ENCODE measurements at regions not wholly inside any gene's neighbourhood (a gene's known extent, or its start where the extent isn't known, plus 50 kb on each side); places are given as distances from the start of the nearest gene placed in this dataset.
"Not testable (repeated sequence)": the region's sequence is repeated elsewhere in the genome, so short reads cannot be mapped to it uniquely, and the experiment has no call there.

DNA sequence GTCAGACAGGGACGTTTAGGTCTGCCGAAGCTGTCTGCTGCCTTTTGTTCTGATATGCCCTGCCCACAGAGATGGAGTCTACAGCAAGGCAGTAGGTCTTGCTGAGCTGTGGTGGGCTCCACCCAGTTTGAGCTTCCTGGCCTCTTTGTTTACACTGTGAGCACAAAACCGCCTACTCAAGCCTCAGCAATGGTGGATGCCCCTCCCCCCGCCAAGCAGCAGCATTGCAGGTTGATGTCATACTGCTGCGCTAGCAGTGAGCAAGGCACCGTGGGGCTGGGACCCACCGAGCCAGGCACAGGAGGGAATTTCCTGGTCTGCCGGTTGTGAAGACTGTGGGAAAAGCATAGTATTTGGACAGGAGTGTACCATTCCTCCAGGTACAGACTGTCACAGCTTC is 233.1 kb downstream of the ATPSCKMT start:
- DNase-seq = not testable (repeated sequence)

DNA sequence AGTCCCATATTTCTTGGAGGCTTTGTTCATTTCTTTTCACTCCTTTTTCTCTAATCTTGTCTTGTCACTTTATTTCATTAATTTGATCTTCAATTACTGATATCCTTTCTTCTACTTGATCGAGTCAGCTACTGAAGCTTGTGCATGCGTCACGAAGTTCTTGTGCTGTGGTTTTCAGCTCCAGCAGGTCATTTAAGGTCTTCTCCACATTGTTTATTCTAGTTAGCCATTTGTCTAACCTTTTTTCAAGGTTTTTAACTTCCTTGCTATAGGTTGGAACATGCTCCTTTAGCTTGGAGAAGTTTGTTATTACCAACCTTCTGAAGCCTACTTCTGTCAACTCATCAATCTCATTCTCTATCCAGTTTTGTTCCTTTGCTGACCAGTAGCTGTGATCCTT is 234.0 kb downstream of the ATPSCKMT start:
- DNase-seq = not testable (repeated sequence)

DNA sequence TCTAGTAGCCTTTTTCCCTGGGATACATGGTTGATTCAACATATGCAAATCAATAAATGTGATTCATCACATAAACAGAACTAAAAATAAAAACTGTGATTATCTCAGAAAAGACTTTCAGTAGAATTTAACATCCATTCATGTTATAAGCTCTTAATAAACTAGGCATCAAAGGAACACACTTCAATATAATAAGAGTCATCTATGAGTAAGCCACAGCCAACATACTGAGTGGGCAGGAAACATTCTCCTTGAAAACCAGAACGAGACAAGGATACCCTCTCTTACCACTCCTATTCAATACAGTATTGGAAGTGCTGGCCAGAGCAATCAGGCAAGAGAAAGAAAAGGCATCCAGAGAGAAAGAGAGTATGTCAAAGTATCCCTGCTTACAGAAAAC is 239.9 kb downstream of the ATPSCKMT start:
- DNase-seq = no peak

DNA sequence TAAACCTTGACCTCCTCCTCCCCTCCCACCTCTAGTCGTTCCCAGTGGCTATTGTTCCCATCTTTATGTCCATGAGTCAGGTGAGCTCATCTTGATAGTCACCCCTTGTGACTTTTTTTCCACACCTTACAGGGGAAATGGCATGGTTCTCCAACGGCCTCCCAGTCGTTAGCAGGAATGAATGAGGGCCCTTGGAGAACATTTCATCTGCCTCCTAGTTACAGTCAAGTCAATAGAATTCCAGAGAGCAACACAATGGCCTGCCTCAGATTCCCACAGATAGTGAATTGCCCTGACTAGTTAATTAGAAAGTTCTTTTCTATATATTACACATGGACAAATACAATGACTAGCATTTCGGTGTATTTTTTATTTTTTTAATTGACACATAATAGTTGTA is 262.6 kb downstream of the ATPSCKMT start:
- DNase-seq = no peak

DNA sequence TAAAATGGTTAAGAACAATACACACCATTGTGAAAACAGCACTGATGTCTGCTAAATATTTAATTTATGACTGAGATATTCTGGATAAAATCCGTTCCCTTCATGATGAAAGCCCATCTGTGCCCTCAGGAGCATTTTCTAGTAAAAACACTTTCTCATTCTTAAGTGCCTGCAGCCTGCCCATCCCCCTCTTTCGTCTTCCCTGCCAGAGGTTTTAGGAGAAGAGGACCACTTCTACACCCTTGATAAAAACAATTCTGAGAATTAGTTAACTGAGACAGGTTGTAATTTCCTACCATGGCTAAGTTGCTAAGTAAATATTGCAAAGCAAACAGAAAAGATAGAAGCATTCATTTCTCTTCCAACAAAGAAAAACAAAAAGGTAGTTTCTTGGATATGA is 272.6 kb downstream of the ATPSCKMT start:
- DNase-seq = no peak

DNA sequence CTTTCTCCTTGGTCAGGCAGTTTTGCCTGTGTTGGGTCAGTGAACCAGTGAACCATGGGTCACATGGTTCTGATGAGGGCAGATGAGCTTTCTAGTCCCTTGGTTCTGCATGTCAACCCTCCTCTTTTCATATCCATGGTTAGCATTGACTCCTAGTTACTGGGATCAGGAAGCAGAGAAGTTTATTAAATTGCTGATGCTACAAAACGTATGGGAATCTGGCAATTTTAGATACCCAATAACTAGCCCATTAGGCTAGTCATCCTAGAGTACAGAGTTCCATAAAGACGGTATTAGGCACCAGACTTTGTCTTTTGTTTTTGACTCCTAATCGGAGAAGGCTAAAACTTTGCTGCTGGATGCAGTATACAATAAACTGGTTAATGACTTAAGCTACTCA is 273.1 kb downstream of the ATPSCKMT start:
- no peak for DNase-seq

- no peak for DNase-seq
Measured at GRCh38 chr5:9972059-9972458, 277.6 kb downstream of the ATPSCKMT start.

DNA sequence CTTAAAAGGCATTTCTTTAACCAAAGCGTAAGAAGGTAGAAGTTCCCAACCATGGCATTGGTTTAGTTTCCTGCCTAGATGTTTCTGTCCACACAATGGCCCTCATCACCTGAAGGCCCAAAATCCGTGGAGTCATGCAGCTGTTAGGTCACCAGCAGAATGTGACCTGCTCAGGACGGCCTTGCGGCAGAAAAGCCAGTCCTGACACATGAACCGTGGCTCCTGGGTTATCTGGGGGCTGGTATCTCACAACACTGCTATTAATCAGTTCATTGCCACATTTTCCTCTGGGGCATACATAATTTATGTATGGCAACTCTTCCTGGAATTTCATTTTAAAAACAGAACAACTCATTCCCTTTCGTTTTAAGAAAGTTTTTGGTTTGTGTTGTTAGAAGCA is 278.4 kb downstream of the ATPSCKMT start:
- DNase-seq = no peak

- no peak for DNase-seq
Measured at GRCh38 chr5:9958914-9959313, 290.8 kb downstream of the ATPSCKMT start.

DNA sequence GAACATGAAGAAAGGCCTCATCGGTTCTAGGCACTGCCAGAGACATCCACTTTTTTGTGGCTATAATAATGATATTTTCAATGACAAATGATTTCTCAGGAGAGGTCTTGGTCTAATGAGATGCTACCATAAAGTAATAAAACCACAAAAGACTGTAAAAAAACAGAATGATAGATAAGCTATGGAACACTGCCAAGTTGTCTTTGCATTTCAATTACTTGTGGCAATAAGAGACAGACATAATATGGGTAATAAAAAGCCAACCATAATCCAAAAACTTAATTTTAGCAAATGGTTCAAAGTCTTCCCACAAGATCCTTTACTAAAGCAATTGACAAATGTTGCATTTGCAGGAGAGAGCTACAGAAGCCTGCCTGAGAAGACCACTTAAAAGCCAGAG is 292.5 kb downstream of the ATPSCKMT start:
- DNase-seq = no peak

DNA sequence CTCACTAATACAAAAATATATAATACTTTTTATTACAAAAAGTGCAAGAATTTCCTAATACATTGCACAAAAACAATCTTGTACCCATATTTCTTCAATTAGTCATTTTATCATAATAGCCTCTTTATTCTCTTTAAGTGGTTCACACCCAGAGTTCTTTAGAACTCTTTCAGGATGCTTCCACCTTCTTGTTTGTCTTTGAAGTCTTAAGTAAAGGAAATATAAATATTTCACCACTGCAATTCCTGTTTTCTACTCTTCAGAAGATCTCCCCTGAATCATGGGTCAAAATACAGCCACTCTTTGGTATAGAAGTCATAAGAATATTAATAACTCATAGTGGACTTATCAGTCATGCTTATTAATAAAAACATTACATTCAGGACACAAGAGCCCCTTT is 293.0 kb downstream of the ATPSCKMT start:
- DNase-seq = no peak

GRCh38 chr5:9955586-9955985 is 294.1 kb downstream of the ATPSCKMT start:
- DNase-seq = no peak

GRCh38 chr5:9954869-9955268 is 294.8 kb downstream of the ATPSCKMT start:
- DNase-seq = no peak

GRCh38 chr5:9953691-9954090 is 296.0 kb downstream of the ATPSCKMT start:
- DNase-seq = no peak

DNA sequence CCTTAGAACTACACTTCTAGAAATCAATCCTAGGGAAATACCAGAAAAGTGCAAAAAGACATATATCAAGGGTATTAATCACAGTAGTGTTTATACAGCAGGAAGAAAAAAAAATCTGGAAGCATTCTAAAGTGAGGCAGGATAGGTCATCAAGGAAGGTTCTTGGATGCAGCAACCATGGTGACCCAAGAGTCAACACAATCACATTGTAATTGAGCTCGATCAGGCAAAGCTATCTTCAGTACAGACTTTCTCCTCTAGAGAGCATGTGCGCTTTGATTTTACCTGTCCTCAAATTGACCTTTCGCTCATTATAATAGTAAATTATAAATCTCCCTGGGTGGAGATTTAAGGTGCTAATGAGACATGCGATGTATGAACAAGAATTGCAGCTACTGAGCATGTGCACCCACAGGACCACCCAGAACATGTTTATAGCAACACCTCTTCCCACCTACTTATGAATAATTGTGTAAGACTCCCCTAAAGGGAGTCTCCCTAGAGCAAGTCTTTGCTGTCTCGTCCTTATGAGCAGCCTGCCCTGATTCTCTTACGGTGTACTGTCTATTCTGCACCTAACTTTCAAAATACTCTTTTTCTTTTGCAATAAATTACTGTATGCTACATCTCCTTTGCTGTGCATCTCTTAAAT is 297.7 kb downstream of the ATPSCKMT start:
- no peak for DNase-seq

DNA sequence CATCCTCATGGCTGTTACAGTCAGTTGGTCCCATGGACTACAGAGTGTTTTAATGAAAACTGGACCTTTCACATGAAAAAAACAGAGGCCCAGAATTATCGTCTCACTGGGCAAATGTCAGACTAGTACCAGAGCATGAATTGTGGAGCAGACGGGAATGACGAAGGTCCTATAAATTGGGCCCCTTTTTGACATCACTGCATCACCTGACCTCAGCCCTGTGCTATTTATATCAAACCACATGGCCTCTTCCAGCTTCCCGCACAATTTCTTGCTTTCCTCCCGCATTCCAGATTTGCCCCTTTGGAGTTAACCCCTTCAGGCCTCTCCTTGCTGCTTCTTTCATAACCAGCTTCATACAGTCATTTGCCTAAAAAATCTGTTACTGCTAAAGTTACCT is 301.7 kb downstream of the ATPSCKMT start:
- no peak for DNase-seq

GRCh38 chr5:9947225-9947714 is 302.4 kb downstream of the ATPSCKMT start:
- DNase-seq = no peak

DNA sequence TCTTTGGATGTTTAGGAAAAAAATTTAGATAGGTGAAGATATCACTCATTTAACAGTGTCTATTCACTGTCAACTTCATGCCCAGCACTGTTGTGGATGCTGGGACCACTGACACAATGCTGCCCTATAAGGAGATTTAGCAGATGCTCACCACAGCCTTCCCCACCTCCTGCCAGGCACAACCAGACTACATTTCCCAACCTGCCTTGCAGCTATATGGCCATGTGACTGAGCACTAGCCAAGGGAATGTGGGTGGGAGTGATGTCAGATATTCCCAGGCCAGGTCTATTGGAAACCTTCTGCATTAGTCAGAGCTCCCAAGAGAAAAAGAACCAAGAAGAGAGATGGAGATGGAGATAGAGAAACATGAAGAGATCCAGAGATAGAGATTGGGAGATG is 302.6 kb upstream of the TAS2R1 start:
- no peak for DNase-seq

GRCh38 chr5:9930156-9930555 is 300.0 kb upstream of the TAS2R1 start:
- no peak for DNase-seq

GRCh38 chr5:9928326-9928725 is 298.2 kb upstream of the TAS2R1 start:
- no peak for DNase-seq

DNA sequence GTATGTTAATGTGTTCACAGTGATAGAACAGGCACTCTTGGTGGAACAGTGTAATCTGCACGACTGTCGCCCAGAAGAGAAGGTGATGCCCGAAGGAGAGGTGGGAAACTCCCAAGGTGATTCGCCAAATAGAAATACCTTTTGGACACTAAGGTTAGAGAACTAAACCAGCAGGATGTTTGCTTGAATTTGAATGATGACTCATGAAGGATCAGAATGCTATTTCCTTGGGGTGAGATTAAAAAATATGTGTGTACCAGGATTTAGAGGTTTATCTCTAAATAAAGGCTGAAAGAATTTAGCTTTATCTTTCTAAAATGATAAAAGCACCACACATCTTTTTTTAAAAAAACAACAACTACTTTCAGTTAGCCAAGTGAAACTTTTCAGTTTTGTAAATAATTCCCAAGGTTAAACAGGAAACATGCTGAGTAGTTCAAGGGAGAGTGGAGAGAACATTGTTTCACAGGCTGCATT is 297.4 kb upstream of the TAS2R1 start:
- no peak for DNase-seq

- no peak for DNase-seq
Measured at GRCh38 chr5:9927106-9927505, 297.0 kb upstream of the TAS2R1 start.

DNA sequence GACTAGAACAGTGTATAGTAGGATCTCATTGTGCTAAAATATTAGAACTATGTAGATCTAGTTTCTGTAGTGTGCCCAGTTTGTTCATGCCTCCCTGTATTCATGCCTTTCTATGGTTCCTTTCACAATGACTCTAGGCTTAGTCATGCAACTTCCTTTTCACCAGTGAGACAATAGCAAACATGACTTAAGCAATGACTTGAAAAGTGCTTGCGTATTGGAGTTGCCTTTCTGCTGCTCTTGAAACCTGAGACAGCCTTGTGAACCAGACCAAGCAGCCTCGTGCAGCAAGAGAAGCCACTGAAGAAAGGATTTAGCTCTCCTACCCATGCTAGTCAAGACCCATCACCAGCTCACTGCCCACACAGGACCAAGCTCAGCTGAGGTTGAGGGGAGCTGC is 294.5 kb upstream of the TAS2R1 start:
- DNase-seq = no peak

DNA sequence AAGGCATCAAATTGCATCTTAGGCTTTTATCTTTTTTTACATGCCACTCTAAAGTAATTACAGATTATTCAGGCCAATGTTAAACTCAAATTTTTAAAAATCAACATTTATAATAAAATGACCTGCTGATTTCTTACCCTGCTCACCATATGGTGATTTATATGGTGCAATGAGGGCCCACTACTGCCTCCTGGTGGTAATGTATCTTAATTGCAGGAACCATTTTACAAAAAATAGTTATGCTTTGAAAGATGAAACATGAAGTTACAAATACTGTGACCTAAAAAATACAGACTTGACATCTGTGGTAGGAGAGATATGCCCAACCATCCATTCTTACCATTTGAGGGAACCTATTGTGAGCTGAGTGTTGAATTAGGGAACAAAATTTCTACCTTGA is 292.6 kb upstream of the TAS2R1 start:
- DNase-seq = no peak

- DNase-seq = no peak
Measured at GRCh38 chr5:9920697-9921096, 290.5 kb upstream of the TAS2R1 start.

All from occipital lobe (tissue), 1 donor.